GM12878 (cell line): ENCODE measurements at regions not wholly inside any gene's neighbourhood (a gene's known extent, or its start where the extent isn't known, plus 50 kb on each side); places are given as distances from the start of the nearest gene placed in this dataset.

ENCODE experiments used
- ATAC-seq: fragments of 200-7000 bp; cut with Tn5 transposase; 3 replicates; pipeline ENCODE4 v1.9.1; 2020; ENCODE audit warnings: mild to moderate bottlenecking, moderate library complexity
- BruUV-seq: library from RNA; stranded (reverse); fragments of 400-500 nt; replicated peaks from 2 replicates; lab custom pipeline; 2021; lab: Mats Ljungman, UMichigan
- CTCF ChIA-PET: fragments of 300-600 bp; sonication (Branson Sonifier 250); formaldehyde crosslinking; extraction: SDS; loops from one replicate; lab custom pipeline; 2021; ENCODE audit warnings: inconsistent platforms; lab: Yijun Ruan, JAX
- POLR2A ChIA-PET: fragments of 350-600 bp; formaldehyde crosslinking; extraction: SDS; loops from one replicate; lab custom pipeline; 2021; ENCODE audit warnings: inconsistent platforms; lab: Charles Lee
- RAD21 ChIA-PET: fragments of 300-600 bp; sonication (Branson Sonifier 250); formaldehyde crosslinking; loops from one replicate; lab custom pipeline; 2023; ENCODE audit warnings: antibody characterized with exemption; ENCODE audit not compliant: unreplicated experiment; lab: Charles Lee
- SMC1A ChIA-PET: fragments of 300-600 bp; sonication (Branson Sonifier 250); formaldehyde crosslinking; loops from one replicate; lab custom pipeline; 2023; ENCODE audit not compliant: unreplicated experiment, uncharacterized antibody; lab: Charles Lee
- DNase-seq: peaks from one replicate; pipeline ENCODE4 v3.0.0-alpha.2; 2011; ENCODE audit warnings: low read depth, low spot score
- FAIRE-seq: peaks from 3 replicates; lab custom pipeline; 2011; peaks lifted over from hg19 to GRCh38; lab: Jason Lieb, UNC
- H2AFZ ChIP-seq: 2 replicates; pipeline ENCODE4 v1.6.0; 2011; ENCODE audit warnings: low read depth, low read length, control low read depth; ENCODE audit not compliant: control insufficient read depth
- H3K27ac ChIP-seq: 2 replicates; pipeline ENCODE4 v1.5.1; 2011; ENCODE audit warnings: control low read depth; ENCODE audit not compliant: control insufficient read depth, insufficient read depth
- H3K27me3 ChIP-seq, 2 experiments: replicated peaks in 1 of 2; 2 replicates each; pipeline versions ENCODE4 v1.6.0 to v1.6.1; 2011; ENCODE audit warnings: low read length in 1 of 2; ENCODE audit not compliant: control insufficient read depth in 2 of 2, insufficient read depth in 2 of 2
- H3K36me3 ChIP-seq, 2 experiments: 2 replicates each; pipeline ENCODE4 v1.5.1; 2011; ENCODE audit warnings: low read length in 1 of 2; ENCODE audit not compliant: control insufficient read depth in 2 of 2, insufficient read depth in 2 of 2
- H3K4me1 ChIP-seq: 2 replicates; pipeline ENCODE4 v1.6.1; 2011; ENCODE audit warnings: mild to moderate bottlenecking, low read length, moderate library complexity, mixed read lengths; ENCODE audit not compliant: control insufficient read depth, insufficient read depth
- H3K4me2 ChIP-seq: 2 replicates; pipeline ENCODE4 v1.6.0; 2011; ENCODE audit warnings: control low read depth; ENCODE audit not compliant: control insufficient read depth, insufficient read depth
- H3K4me3 ChIP-seq: fragments of 200-600 bp; sonication (generic); 2 replicates; pipeline ENCODE4 v1.5.1; 2016
- H3K79me2 ChIP-seq: 2 replicates; pipeline ENCODE4 v1.6.0; 2011; ENCODE audit warnings: low read length; ENCODE audit not compliant: control insufficient read depth, insufficient read depth
- H3K9ac ChIP-seq: 2 replicates; pipeline ENCODE4 v1.8.0; 2011; ENCODE audit warnings: low read length, control low read depth, mixed read lengths; ENCODE audit not compliant: control insufficient read depth, insufficient read depth
- H3K9me3 ChIP-seq: replicated peaks from 3 replicates; pipeline ENCODE4 v1.5.1; 2011; ENCODE audit warnings: mild to moderate bottlenecking, low read length; ENCODE audit not compliant: control insufficient read depth, insufficient read depth
- H4K20me1 ChIP-seq: 2 replicates; pipeline ENCODE4 v1.6.0; 2011; ENCODE audit not compliant: control insufficient read depth, insufficient read depth
- FOXM1 ChIP-seq: IDR thresholded peaks from 2 replicates; pipeline ENCODE4 v1.6.1; 2012; ENCODE audit warnings: low read depth, mild to moderate bottlenecking, inconsistent platforms, low read length, moderate library complexity
- NFYB ChIP-seq: IDR thresholded peaks from 2 replicates; pipeline ENCODE4 v1.6.1; 2011; ENCODE audit warnings: low read depth, mild to moderate bottlenecking, low read length, improper control_type of control experiment, moderate library complexity; ENCODE audit not compliant: insufficient read depth
- PAX8 ChIP-seq: fragments of 450-650 bp; IDR thresholded peaks from 2 replicates; pipeline ENCODE4 v1.6.1; 2017; ENCODE audit warnings: mild to moderate bottlenecking, moderate library complexity
- RBBP5 ChIP-seq: fragments of 200-600 bp; sonication (generic); conservative IDR thresholded peaks from 2 replicates; pipeline ENCODE4 v1.6.1; 2016
- TBL1XR1 ChIP-seq: IDR thresholded peaks from 2 replicates; pipeline ENCODE4 v1.6.1; 2012; ENCODE audit warnings: low read depth, low read length, improper control_type of control experiment
- TCF7 ChIP-seq: IDR thresholded peaks from 2 replicates; pipeline ENCODE4 v1.6.1; 2014; ENCODE audit warnings: antibody characterized with exemption, borderline replicate concordance
- ZZZ3 ChIP-seq: IDR thresholded peaks from 2 replicates; pipeline ENCODE4 v1.6.1; 2011; ENCODE audit warnings: low read depth; ENCODE audit not compliant: control insufficient read depth, insufficient read length
- WGBS: methylation state at CpG from one replicate; pipeline ENCODE4 v1.1.6; 2016; ENCODE audit warnings: low lambda C conversion rate; ENCODE audit not compliant: insufficient replicate concordance, insufficient coverage; ENCODE audit errors: missing lambda C conversion rate; 5-methylcytosine and 5-hydroxymethylcytosine counted together
- in situ Hi-C: fragments of 300-500 bp; cut with MboI; formaldehyde crosslinking; loops from 9 replicates; pipeline ENCODE4 v1.14.3; 2018; ENCODE audit warnings: mixed read lengths
- intact Hi-C: fragments of 100-400 bp; cut with micrococcal nuclease; formaldehyde crosslinking; loops from one replicate; pipeline ENCODE4 v1.14.2; 2022; ENCODE audit not compliant: unreplicated experiment
- TF ChIP-seq, protein P1 (sequence below): IDR thresholded peaks from 2 replicates; pipeline ENCODE4 v1.6.1; 2012; ENCODE audit warnings: mild to moderate bottlenecking, low read depth, low read length

GRCh38 chr15:98039596-98039995 is 79.1 kb downstream of the ARRDC4 start:
- no peak overlapping the region for H3K4me3 ChIP-seq
- no peaks in the 10 kb centered on the region for H3K4me1 ChIP-seq
- H2AFZ ChIP-seq = no peak overlapping the region
- no peak overlapping the region for H3K27ac ChIP-seq
- ChIA-PET POLR2A (no interaction called here), RAD21 (no interaction called here), SMC1A (no interaction called here), CTCF (no interaction called here)
- no TSS peak for BruUV-seq
- H4K20me1 ChIP-seq = no peaks in the 10 kb centered on the region
- intact Hi-C loops (no loop called here), in situ Hi-C loops (no loop called here)
- WGBS = 22% methylated on average over 4 of the region's 4 CpGs
- no peaks in the 10 kb centered on the region for H3K36me3 ChIP-seq
- H3K4me2 ChIP-seq = no peak overlapping the region
- no peak for FAIRE-seq
- H3K9me3 ChIP-seq = no peaks in the 10 kb centered on the region
- no peaks in the 10 kb centered on the region for H3K79me2 ChIP-seq
- no peak for DNase-seq
- TF ChIP-seq, protein P1, sequence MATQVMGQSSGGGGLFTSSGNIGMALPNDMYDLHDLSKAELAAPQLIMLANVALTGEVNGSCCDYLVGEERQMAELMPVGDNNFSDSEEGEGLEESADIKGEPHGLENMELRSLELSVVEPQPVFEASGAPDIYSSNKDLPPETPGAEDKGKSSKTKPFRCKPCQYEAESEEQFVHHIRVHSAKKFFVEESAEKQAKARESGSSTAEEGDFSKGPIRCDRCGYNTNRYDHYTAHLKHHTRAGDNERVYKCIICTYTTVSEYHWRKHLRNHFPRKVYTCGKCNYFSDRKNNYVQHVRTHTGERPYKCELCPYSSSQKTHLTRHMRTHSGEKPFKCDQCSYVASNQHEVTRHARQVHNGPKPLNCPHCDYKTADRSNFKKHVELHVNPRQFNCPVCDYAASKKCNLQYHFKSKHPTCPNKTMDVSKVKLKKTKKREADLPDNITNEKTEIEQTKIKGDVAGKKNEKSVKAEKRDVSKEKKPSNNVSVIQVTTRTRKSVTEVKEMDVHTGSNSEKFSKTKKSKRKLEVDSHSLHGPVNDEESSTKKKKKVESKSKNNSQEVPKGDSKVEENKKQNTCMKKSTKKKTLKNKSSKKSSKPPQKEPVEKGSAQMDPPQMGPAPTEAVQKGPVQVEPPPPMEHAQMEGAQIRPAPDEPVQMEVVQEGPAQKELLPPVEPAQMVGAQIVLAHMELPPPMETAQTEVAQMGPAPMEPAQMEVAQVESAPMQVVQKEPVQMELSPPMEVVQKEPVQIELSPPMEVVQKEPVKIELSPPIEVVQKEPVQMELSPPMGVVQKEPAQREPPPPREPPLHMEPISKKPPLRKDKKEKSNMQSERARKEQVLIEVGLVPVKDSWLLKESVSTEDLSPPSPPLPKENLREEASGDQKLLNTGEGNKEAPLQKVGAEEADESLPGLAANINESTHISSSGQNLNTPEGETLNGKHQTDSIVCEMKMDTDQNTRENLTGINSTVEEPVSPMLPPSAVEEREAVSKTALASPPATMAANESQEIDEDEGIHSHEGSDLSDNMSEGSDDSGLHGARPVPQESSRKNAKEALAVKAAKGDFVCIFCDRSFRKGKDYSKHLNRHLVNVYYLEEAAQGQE = no peak
- TF ChIP-seq NFYB (no peak), FOXM1 (no peak), PAX8 (no peak), RBBP5 (no peak), ZZZ3 (no peak), TBL1XR1 (no peak), TCF7 (no peak)
- no peak overlapping the region for H3K9ac ChIP-seq
- no peaks in the 10 kb centered on the region for H3K27me3 ChIP-seq
- ATAC-seq = no peak
